D721Med (cell line): ENCODE measurements at regions not wholly inside any gene's neighbourhood (a gene's known extent, or its start where the extent isn't known, plus 50 kb on each side); places are given as distances from the start of the nearest gene placed in this dataset.
A peak's percentile ranks its signal among the peaks of the same experiment; 100 is the strongest.

ENCODE experiments used
- DNase-seq: peaks from one replicate; pipeline ENCODE4 v3.0.0; 2011; ENCODE audit warnings: low spot score; ENCODE audit not compliant: insufficient read length
- FAIRE-seq: peaks from 2 replicates; lab custom pipeline; 2011; peaks lifted over from hg19 to GRCh38; lab: Jason Lieb, UNC
- CTCF ChIP-seq: IDR thresholded peaks from 2 replicates; pipeline ENCODE4 v1.5.1; 2012; ENCODE audit warnings: mild to moderate bottlenecking, control low read depth; ENCODE audit not compliant: insufficient read depth; ENCODE audit errors: missing control alignments

GRCh38 chr4:62901101-62901500, 1508.1 kb downstream of the TECRL start:
- FAIRE-seq = no peak
- no peak for DNase-seq
- TF ChIP-seq CTCF = peak; percentile 10

GRCh38 chr4:62899646-62900364, 1509.4 kb downstream of the TECRL start:
- no peak for FAIRE-seq
- no peak for TF ChIP-seq CTCF
- DNase-seq = no peak

GRCh38 chr4:62898115-62898514, 1511.1 kb downstream of the TECRL start:
- FAIRE-seq (no peak), DNase-seq (no peak)
- TF ChIP-seq CTCF = no peak

- FAIRE-seq (no peak), DNase-seq (no peak)
- no peak for TF ChIP-seq CTCF
Measured at GRCh38 chr4:62896721-62897120, 1512.5 kb downstream of the TECRL start.

GRCh38 chr4:62881901-62882300, 1527.3 kb downstream of the TECRL start:
- no peak for FAIRE-seq
- DNase-seq = no peak
- no peak for TF ChIP-seq CTCF

GRCh38 chr4:62881210-62881609, 1528.0 kb downstream of the TECRL start:
- DNase-seq = no peak
- no peak for FAIRE-seq
- no peak for TF ChIP-seq CTCF

- FAIRE-seq (no peak), DNase-seq (no peak)
- TF ChIP-seq CTCF = no peak
Measured at GRCh38 chr4:62872856-62873255, 1536.4 kb downstream of the TECRL start.
